Peyer's patch (tissue), 4 donors: ENCODE measurements at regions not wholly inside any gene's neighbourhood (a gene's known extent, or its start where the extent isn't known, plus 50 kb on each side); places are given as distances from the start of the nearest gene placed in this dataset.

ENCODE experiments used
- CTCF ChIP-seq, 6 experiments: fragments of 450-650 bp in 4 of 6; fragments of 200-600 bp in 2 of 6; sonication (generic) in 1 of 6; IDR thresholded peaks; one replicate each; pipeline ENCODE4 v1.5.1; 2017 to 2019; ENCODE audit warnings: antibody characterized with exemption in 6 of 6, mild to moderate bottlenecking in 3 of 6, moderate library complexity in 1 of 6
- POLR2A ChIP-seq, 2 donors: fragments of 450-650 bp; IDR thresholded peaks; one replicate each; pipeline ENCODE4 v1.5.1; 2017; ENCODE audit warnings: antibody characterized with exemption in 2 of 2, mild to moderate bottlenecking in 2 of 2, moderate library complexity in 2 of 2

- no peak for TF ChIP-seq CTCF (IDR thresholded peaks at IDR 0.05)
- TF ChIP-seq POLR2A (IDR thresholded peaks at IDR 0.05): no peak
Measured at GRCh38 chr6:21970569-21971300, 326.1 kb downstream of the PRL start.
